GM19043 (cell line): ENCODE measurements at regions not wholly inside any gene's neighbourhood (a gene's known extent, or its start where the extent isn't known, plus 50 kb on each side); places are given as distances from the start of the nearest gene placed in this dataset.
A peak's percentile ranks its signal among the peaks of the same experiment; 100 is the strongest.
"Not testable (repeated sequence)": the region's sequence is repeated elsewhere in the genome, so short reads cannot be mapped to it uniquely, and the experiment has no call there.

Source experiments
- ATAC-seq: cut with Tn5 transposase; IDR thresholded peaks from one replicate; pipeline ENCODE4 v1.9.1; 2021; ENCODE audit warnings: low read depth; ENCODE audit not compliant: unreplicated experiment

GRCh38 chr5:82905986-82906385 lies 171.2 kb downstream of the TMEM167A start:
- no peak for ATAC-seq

- ATAC-seq = no peak
Observed at GRCh38 chr5:82901281-82901888, 175.8 kb downstream of the TMEM167A start.

GRCh38 chr5:82894716-82895115 lies 182.5 kb downstream of the TMEM167A start:
- ATAC-seq = no peak

- no peak for ATAC-seq
Observed at GRCh38 chr5:82889088-82889487, 188.1 kb downstream of the TMEM167A start.

GRCh38 chr5:82886911-82887310 lies 190.3 kb downstream of the TMEM167A start:
- ATAC-seq = no peak

- peak; percentile 43 for ATAC-seq
Observed at GRCh38 chr5:82885627-82886389, 191.4 kb downstream of the TMEM167A start.

GRCh38 chr5:82884821-82885471 lies 192.2 kb downstream of the TMEM167A start:
- ATAC-seq = no peak

GRCh38 chr5:82882316-82882715 lies 194.9 kb downstream of the TMEM167A start:
- no peak for ATAC-seq

GRCh38 chr5:82881571-82882174 lies 195.5 kb downstream of the TMEM167A start:
- ATAC-seq = no peak

GRCh38 chr5:82879089-82879488 lies 198.1 kb downstream of the TMEM167A start:
- ATAC-seq = no peak

GRCh38 chr5:82873452-82873851 lies 203.7 kb downstream of the TMEM167A start:
- no peak for ATAC-seq

- not testable (repeated sequence) for ATAC-seq
Observed at GRCh38 chr5:82872321-82873288, 204.6 kb downstream of the TMEM167A start.

GRCh38 chr5:82865625-82866024 lies 211.6 kb downstream of the TMEM167A start:
- ATAC-seq = no peak

GRCh38 chr5:82863266-82863665 lies 213.9 kb downstream of the TMEM167A start:
- no peak for ATAC-seq

GRCh38 chr5:82862711-82863110 lies 214.5 kb downstream of the TMEM167A start:
- no peak for ATAC-seq

- ATAC-seq = no peak
Observed at GRCh38 chr5:82862261-82862660, 214.9 kb downstream of the TMEM167A start.

GRCh38 chr5:82861701-82862100 lies 215.5 kb downstream of the TMEM167A start:
- no peak for ATAC-seq

GRCh38 chr5:82859451-82860140 lies 217.6 kb downstream of the TMEM167A start:
- ATAC-seq = no peak

- ATAC-seq = no peak
Observed at GRCh38 chr5:82858151-82859025, 218.8 kb downstream of the TMEM167A start.
